ENCODE measurements at regions not wholly inside any gene's neighbourhood (a gene's known extent, or its start where the extent isn't known, plus 50 kb on each side); places are given as distances from the start of the nearest gene placed in this dataset.
"Not testable (repeated sequence)": the region's sequence is repeated elsewhere in the genome, so short reads cannot be mapped to it uniquely, and the experiment has no call there.

DNA sequence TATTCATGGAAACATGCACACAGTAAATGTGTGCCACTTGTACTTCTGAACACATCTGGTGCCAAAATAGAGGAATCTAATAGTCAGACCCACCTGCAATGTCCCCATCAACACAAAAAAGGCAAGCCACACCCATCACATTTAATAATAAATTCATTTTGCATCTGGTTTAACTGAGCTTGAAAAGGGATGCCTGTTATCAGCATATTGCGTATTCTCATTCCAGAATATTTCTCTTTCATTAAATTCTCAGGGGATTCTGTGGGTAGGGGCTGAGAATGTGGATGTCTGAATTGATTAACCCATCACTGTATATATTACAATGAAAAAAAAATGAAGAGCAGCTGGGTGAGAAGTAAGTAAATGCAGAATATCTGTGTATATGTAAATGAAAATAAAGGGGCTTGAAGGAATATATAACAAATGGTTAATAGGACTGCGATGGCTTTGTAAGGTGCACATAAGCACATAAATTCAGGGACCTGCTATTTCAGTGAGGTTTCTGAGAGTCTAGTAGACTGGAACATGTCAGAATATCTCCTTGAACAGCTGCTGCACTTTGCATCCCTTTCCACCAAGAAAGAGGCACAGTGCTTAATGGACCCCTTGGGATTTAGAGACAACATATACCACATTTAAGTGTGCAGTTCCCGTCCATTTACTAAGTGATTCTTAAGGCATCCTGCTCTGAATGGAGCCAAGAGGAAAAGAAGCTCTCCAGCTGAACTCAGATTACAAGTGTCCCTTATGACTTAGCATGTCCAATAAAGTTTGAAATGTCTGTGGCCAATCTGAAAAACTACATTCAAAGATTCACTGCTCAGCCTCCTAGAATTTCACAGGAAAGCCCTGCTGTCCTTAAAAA is 104.1 kb upstream of the NIPBL start:
- Histone ChIP-seq H3K4me2 (no peak overlapping the region), H3K9me3 (ENCODE audit: low read depth) (no peaks in the 10 kb centered on the region), H3K9me2 (replicated peaks; ENCODE audit: insufficient read depth) (no peaks in the 10 kb centered on the region), H2AFZ (no peak overlapping the region), H3K36me3 (replicated peaks; ENCODE audit: insufficient read depth, low read depth) (no peaks in the 10 kb centered on the region), H3K27me3 (no peaks in the 10 kb centered on the region), H3K27ac (no peak overlapping the region), H3K4me3 (no peak overlapping the region), H4K20me1 (ENCODE audit: insufficient read depth, poor library complexity, severe bottlenecking) (no peaks in the 10 kb centered on the region), H3K79me2 (no peaks in the 10 kb centered on the region), H3K4me1 (ENCODE audit: insufficient read depth) (no peaks in the 10 kb centered on the region)
- 74% methylated on average over 3 of the region's 3 CpGs for WGBS (ENCODE audit: low lambda C conversion rate, missing lambda C conversion rate)
- DNase-seq (ENCODE audit: low spot score), result no peak
- TF ChIP-seq EZH2phosphoT487 (IDR thresholded peaks at IDR 0.05; ENCODE audit: low read depth, severe bottlenecking, unreplicated experiment) (no peak), EZH2 (IDR thresholded peaks at IDR 0.05; ENCODE audit: borderline replicate concordance) (no peak)
- TF ChIP-seq, protein P1, sequence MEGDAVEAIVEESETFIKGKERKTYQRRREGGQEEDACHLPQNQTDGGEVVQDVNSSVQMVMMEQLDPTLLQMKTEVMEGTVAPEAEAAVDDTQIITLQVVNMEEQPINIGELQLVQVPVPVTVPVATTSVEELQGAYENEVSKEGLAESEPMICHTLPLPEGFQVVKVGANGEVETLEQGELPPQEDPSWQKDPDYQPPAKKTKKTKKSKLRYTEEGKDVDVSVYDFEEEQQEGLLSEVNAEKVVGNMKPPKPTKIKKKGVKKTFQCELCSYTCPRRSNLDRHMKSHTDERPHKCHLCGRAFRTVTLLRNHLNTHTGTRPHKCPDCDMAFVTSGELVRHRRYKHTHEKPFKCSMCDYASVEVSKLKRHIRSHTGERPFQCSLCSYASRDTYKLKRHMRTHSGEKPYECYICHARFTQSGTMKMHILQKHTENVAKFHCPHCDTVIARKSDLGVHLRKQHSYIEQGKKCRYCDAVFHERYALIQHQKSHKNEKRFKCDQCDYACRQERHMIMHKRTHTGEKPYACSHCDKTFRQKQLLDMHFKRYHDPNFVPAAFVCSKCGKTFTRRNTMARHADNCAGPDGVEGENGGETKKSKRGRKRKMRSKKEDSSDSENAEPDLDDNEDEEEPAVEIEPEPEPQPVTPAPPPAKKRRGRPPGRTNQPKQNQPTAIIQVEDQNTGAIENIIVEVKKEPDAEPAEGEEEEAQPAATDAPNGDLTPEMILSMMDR (IDR thresholded peaks at IDR 0.05; ENCODE audit: poor library complexity), result no peak

DNA sequence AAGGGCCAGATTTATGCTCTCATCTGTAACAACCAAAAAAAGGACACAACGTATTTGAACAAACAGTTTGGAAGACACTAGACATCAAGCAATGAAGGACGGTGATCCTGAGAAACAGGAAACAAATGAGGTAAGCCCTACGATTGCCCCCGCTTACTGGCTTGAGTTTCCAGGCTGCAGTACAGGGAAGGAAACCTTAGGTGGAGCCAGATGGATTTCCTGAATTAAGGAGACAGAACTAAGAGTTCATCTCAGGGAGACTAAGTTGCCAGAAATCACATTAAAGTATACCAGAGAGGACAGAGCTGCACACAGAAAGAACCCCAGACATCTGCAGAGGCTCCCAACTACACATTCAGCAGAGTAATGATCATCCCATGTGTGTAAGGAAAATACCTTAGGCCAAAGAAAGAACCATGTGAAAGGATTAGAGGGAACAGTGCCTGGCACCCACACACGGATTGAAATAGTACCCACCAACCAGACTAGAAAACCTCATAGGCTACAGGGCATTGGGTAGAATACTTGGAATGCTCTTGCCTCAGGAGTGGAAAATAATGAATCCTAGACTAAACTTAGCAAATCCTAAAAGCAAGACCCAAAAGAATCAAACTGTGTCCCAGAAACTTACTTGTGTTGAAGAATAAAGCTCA is 99.3 kb upstream of the NIPBL start:
- DNase-seq (ENCODE audit: low spot score), result peak; percentile 75
- Histone ChIP-seq H2AFZ (no peak overlapping the region), H3K4me2 (no peak overlapping the region)

DNA sequence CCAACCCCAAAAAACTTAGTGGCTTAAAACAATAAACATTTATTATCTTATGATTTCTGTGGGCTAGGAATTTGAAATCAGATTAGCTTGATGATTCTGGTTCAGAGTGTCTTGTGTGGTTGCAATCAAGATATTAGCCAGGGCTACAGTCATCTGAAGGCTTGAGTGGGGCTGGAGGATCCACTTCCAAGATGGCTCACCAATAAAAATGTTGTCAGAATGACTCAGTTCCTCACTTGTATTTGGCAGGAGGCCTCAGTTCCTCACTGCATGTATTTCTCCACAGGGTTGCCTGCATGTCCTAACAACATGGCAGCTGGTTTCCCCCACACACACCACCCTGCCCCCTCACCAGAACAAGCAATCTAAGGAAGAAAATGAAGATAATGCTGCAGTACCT is 98.2 kb upstream of the NIPBL start:
- H3K4me2 ChIP-seq, result no peak overlapping the region
- H3K4me1 ChIP-seq (ENCODE audit: insufficient read depth), result no peaks in the 10 kb centered on the region
- H3K9me3 ChIP-seq (ENCODE audit: low read depth), result no peaks in the 10 kb centered on the region
- H3K79me2 ChIP-seq, result no peaks in the 10 kb centered on the region
- H3K9me2 ChIP-seq (replicated peaks; ENCODE audit: insufficient read depth), result no peaks in the 10 kb centered on the region
- no peak overlapping the region for H3K27ac ChIP-seq
- H3K4me3 ChIP-seq, result no peak overlapping the region
- no peaks in the 10 kb centered on the region for H3K27me3 ChIP-seq
- H3K36me3 ChIP-seq (replicated peaks; ENCODE audit: insufficient read depth, low read depth), result no peaks in the 10 kb centered on the region
- no peak for DNase-seq (ENCODE audit: low spot score)
- no peak overlapping the region for H2AFZ ChIP-seq
- no peaks in the 10 kb centered on the region for H4K20me1 ChIP-seq (ENCODE audit: insufficient read depth, poor library complexity, severe bottlenecking)
- TF ChIP-seq, protein P1 (IDR thresholded peaks at IDR 0.05; ENCODE audit: poor library complexity), result no peak

More for the DNA sequence above, 99.3 kb upstream of the NIPBL start:
- Histone ChIP-seq H4K20me1 (ENCODE audit: insufficient read depth, poor library complexity, severe bottlenecking) (no peaks in the 10 kb centered on the region), H3K9me2 (replicated peaks; ENCODE audit: insufficient read depth) (no peaks in the 10 kb centered on the region), H3K4me1 (ENCODE audit: insufficient read depth) (no peaks in the 10 kb centered on the region), H3K4me3 (no peak overlapping the region), H3K9me3 (ENCODE audit: low read depth) (no peaks in the 10 kb centered on the region), H3K79me2 (no peaks in the 10 kb centered on the region), H3K36me3 (replicated peaks; ENCODE audit: insufficient read depth, low read depth) (no peaks in the 10 kb centered on the region), H3K27ac (no peak overlapping the region), H3K27me3 (no peaks in the 10 kb centered on the region)
- no peak for TF ChIP-seq EZH2phosphoT487 (IDR thresholded peaks at IDR 0.05; ENCODE audit: low read depth, severe bottlenecking, unreplicated experiment)
- TF ChIP-seq EZH2 (IDR thresholded peaks at IDR 0.05; ENCODE audit: borderline replicate concordance), result no peak
- TF ChIP-seq, protein P1 (IDR thresholded peaks at IDR 0.05; ENCODE audit: poor library complexity), result peak; percentile 48
- WGBS (ENCODE audit: low lambda C conversion rate, missing lambda C conversion rate), result 28% methylated on average over 5 of the region's 5 CpGs

DNA sequence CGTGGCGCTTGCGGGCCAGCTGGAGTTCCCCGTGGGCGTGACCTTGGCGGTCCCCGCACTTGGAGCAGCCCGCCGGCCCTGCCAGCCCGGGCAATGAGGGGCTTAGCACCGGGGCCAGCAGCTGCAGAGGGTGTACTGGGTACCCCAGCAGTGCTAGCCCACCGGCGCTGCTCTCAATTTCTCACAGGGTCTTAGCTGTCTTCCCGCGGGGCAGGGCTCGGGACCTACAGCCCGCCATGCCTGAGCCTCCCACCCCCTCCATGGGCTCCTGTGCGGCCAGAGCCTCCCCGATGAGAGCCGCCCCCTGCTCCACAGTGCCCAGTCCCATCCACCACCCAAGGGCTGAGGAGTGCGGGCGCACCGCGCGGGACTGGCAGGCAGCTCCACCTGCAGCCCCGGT is 94.0 kb upstream of the NIPBL start:
- DNase-seq (ENCODE audit: low spot score); H3K79me2 ChIP-seq; H3K36me3 ChIP-seq (replicated peaks; ENCODE audit: insufficient read depth, low read depth); H2AFZ ChIP-seq; H4K20me1 ChIP-seq (ENCODE audit: insufficient read depth, poor library complexity, severe bottlenecking); H3K4me3 ChIP-seq; H3K4me2 ChIP-seq; H3K27ac ChIP-seq; H3K4me1 ChIP-seq (ENCODE audit: insufficient read depth); H3K27me3 ChIP-seq; H3K9me2 ChIP-seq (replicated peaks; ENCODE audit: insufficient read depth); H3K9me3 ChIP-seq (ENCODE audit: low read depth): not testable (repeated sequence)
- 98% methylated on average over 7 of the region's 26 CpGs for WGBS (ENCODE audit: low lambda C conversion rate, missing lambda C conversion rate)
